Upper lobe of left lung (tissue), 4 donors: ENCODE measurements at regions not wholly inside any gene's neighbourhood (a gene's known extent, or its start where the extent isn't known, plus 50 kb on each side); places are given as distances from the start of the nearest gene placed in this dataset.

ENCODE experiments used
- POLR2A ChIP-seq, 4 donors: fragments of 450-650 bp; IDR thresholded peaks; one replicate each; pipeline ENCODE4 v1.5.1; 2016 to 2017; ENCODE audit warnings: antibody characterized with exemption in 4 of 4, mild to moderate bottlenecking in 2 of 4
- TF ChIP-seq, protein P1 (sequence below), 6 experiments: fragments of 450-650 bp in 4 of 6; fragments of 200-600 bp in 2 of 6; sonication (generic) in 2 of 6; IDR thresholded peaks; one replicate each; pipeline ENCODE4 v1.5.1; 2016 to 2019; ENCODE audit warnings: antibody characterized with exemption in 6 of 6

DNA sequence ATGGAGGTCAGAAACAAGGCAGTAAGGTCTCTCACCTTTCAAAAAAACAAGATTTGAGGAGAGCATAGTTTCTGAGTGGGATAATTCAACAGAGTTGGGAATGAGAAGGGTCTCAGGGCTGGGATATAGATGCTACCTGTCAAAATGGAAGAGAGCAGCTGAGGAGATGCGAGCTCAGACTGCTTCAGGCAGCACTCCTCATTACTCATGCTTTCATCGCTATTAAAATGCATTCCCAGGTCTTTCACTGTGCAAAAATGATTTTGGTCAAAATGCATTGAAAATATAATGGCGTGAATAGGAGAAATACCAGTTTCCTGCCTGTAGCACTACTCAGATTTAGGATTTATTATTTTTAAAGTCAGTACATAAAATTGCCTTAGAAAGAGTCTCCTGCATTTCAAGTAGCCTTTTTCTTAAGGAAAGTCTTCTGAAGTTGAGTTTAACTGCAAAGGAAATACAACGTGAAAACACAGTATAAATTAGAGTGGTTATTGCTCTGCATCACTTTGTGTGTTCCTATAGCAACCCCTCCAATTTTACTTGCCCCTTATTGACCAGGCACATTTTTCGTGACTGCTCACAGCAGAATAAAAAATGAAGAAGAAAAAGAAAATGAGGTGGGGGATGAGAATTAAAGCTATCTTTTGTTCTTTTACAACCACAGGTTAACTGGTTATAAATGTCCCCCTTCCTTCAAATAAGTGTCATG lies 724.8 kb upstream of the SEMA6A start:
- TF ChIP-seq, protein P1, sequence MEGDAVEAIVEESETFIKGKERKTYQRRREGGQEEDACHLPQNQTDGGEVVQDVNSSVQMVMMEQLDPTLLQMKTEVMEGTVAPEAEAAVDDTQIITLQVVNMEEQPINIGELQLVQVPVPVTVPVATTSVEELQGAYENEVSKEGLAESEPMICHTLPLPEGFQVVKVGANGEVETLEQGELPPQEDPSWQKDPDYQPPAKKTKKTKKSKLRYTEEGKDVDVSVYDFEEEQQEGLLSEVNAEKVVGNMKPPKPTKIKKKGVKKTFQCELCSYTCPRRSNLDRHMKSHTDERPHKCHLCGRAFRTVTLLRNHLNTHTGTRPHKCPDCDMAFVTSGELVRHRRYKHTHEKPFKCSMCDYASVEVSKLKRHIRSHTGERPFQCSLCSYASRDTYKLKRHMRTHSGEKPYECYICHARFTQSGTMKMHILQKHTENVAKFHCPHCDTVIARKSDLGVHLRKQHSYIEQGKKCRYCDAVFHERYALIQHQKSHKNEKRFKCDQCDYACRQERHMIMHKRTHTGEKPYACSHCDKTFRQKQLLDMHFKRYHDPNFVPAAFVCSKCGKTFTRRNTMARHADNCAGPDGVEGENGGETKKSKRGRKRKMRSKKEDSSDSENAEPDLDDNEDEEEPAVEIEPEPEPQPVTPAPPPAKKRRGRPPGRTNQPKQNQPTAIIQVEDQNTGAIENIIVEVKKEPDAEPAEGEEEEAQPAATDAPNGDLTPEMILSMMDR (IDR thresholded peaks at IDR 0.05) = no peak
- TF ChIP-seq POLR2A (IDR thresholded peaks at IDR 0.05) = no peak
